GM18861 (cell line): ENCODE measurements at regions not wholly inside any gene's neighbourhood (a gene's known extent, or its start where the extent isn't known, plus 50 kb on each side); places are given as distances from the start of the nearest gene placed in this dataset.

Experiments used
- ATAC-seq: cut with Tn5 transposase; IDR thresholded peaks from one replicate; pipeline ENCODE4 v1.9.1; 2021; ENCODE audit not compliant: unreplicated experiment

DNA sequence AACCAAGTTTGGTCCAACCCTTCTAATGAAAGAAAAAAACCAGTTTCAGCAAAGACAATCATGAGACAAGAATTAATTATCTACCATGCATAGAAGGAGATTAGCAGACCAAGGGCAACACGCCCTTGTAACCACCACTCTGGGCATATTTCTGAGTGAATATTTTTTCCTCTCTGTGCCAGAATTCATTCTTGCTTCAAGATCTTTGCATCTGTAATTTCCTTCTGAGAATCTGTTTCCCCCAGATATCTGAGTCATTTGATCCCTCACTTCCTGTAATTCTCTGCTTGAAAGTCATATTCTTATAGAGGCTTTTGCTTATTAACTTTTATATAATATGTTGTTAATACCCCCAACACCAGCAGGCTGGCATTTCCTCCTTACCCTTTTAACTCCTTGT, 243.7 kb downstream of the SLC16A7 start:
- no peak for ATAC-seq

DNA sequence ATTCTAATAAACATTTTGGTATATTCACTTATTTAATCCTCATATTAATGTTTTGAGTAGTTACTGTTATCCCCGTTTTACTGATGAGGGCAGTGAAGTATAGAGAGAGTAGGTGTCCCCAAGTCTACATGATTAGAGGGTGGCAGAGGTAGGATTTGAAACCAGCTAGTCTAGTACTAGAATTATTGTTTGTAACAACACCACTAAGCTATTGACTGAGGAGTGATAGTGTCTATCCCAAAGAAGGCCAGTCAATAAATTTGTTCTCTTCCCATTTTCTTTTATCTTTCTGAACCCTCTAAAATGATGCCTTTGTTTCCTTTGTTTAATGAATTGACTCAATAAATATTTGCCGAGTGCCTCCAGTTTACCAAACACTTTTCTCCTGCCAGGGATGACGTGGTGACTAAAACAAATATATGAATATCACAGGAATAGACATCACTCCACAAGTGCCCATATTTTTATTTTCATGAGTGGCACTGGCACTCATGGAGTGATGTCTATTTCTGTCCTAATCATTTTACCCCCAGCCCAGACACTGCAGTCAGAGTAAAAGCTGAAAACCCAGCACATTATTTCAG, 247.5 kb downstream of the SLC16A7 start:
- ATAC-seq, result no peak

DNA sequence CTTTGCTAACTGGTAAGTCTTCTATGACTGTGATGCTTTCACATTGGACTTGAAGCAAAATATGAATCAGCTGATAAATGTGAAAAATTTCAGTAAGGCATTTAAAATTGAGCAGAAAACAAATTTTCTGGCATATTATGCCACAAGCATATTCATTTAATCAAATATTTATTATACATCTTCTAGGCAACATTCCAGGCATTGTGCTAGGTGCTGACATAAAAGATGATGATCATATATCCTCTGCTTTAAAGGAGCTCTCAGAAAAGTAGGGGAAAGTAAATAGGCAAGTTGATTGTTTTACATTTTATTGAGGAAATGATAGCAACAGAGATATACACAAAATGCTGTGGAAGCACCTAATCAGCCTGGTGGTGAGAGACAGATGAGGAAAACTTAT, 248.9 kb downstream of the SLC16A7 start:
- ATAC-seq, result no peak

GRCh38 chr12:59845293-59845692, 249.5 kb downstream of the SLC16A7 start:
- ATAC-seq, result no peak

GRCh38 chr12:59847127-59847526, 251.3 kb downstream of the SLC16A7 start:
- ATAC-seq, result no peak

DNA sequence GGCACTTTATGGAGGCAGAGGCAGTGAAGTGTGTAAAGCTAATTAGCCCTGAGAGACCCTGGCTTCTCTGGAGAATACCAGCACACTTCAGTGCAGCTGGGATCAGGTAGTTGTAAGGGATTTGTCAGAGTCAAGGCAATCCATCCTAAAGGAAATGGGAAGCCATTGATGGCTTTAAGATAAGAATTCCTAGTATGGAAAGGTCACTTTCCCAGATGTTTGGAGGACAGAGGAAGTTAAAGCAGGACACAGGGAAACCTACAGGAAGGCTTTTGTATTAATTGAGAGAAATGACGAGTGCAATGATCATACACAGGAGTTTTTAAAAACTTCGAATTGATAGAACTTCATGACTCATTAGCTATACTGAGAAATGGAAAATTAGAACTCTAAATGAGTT, 254.4 kb downstream of the SLC16A7 start:
- no peak for ATAC-seq

- no peak for ATAC-seq
Measured at GRCh38 chr12:59858508-59859170, 262.8 kb downstream of the SLC16A7 start.

- no peak for ATAC-seq
Measured at GRCh38 chr12:59859171-59859510, 263.3 kb downstream of the SLC16A7 start.

GRCh38 chr12:59861635-59862034, 265.8 kb downstream of the SLC16A7 start:
- no peak for ATAC-seq

DNA sequence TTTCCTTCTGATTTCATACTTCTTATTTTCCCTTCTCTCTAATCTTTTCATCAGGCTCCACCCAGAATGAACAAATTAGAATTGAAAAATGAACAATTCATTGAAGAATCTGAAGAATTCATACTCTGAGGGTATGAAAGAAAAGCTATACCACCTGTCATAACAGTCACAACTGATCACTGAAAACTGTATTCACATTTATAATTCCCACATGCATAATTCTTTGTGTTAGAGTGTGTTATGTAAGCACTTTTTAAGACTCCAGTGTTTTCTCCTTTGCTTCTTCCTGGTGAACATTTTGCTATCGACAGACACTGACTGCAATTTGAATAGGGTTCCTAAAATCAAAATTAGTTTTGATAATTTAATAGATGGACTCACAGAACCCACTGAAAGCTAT, 271.2 kb downstream of the SLC16A7 start:
- no peak for ATAC-seq

DNA sequence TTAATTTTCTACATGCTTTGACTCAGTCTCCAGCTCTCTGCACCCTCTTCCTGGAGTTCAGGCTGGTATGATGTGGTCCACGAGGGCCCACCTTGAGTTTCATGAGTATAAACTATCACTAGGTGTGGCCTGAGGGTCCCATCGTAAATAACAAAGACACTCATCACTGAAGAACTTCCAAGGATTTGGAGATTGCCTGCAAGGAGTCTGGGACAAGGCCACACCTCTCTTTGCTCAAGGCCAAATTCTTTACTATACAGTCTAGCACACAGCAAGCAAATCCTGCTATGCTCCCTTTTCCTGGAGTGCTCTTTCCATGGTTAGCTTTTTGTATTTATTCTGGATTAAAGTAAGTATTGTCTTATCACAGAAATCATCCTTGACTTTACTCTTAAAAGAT, 271.9 kb downstream of the SLC16A7 start:
- no peak for ATAC-seq

GRCh38 chr12:59871779-59872178, 275.9 kb downstream of the SLC16A7 start:
- no peak for ATAC-seq

DNA sequence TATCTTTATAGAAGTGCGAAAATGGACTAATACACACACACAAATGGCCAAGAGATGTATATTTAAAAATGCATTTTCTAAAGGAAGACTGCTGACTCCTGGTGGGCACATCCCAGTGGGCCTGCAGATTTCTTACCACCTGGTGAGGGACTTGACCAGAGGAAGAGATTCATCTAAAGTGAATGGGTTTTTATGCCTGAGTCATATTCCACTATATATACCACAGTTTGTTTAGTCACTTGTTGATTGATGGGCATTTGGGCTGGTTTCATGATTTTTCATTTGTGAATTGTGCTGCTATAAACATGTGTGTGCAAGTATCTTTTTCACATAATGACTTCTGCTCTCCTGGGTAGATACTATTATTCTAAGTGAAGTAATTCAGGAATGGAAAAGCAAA, 277.3 kb downstream of the SLC16A7 start:
- no peak for ATAC-seq

- no peak for ATAC-seq
Measured at GRCh38 chr12:59874781-59875180, 279.0 kb downstream of the SLC16A7 start.

GRCh38 chr12:59886131-59886733, 290.4 kb downstream of the SLC16A7 start:
- ATAC-seq, result no peak

DNA sequence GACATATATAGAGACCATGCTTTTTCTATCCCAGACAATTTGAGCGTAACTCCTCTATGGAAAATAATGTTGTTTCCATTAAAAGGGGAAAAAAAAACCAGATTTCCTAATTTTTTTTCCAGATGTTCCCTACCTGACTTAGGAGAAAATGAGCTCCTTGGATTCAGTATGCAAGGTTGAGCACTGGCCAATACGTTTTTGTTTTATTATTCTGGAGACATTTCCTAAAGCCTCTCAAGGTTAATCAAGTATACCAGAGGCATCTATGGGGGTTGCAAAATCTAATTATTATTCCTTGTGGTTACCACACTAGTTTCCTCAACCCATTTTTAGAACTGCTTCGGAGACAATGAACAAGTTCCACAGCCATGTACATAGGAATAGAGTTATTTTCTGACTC, 291.3 kb downstream of the SLC16A7 start:
- no peak for ATAC-seq

DNA sequence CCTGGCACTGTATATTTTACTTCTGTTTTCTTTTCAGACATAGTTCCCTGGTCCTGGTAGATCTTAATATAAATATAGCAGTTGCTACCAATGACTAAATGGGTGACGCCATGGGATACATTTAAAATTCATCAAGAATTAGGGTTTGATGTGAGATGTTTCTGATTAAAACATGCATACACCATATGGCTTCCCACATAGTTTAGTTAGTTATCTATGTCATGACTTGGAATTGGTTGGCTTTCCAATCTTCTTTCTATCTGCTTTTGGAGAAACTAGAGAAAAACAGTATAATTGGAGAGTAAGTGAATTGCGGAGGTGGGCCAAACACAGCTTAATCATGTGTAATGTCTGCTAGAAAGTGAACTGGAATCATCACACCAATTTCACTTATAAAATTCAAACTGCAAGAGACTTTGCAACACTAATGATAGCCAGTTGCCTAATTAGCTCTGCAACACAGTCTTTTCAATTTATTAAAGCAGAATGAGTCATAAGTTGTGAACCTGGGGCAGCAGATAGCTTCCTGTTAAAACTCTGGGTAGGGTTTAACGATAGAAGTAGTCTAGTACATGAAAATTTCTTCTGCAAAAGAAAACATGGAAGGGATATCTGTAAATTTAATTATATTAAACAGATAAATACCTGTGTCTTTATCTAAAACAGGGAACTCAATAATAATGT, 295.2 kb downstream of the SLC16A7 start:
- no peak for ATAC-seq

DNA sequence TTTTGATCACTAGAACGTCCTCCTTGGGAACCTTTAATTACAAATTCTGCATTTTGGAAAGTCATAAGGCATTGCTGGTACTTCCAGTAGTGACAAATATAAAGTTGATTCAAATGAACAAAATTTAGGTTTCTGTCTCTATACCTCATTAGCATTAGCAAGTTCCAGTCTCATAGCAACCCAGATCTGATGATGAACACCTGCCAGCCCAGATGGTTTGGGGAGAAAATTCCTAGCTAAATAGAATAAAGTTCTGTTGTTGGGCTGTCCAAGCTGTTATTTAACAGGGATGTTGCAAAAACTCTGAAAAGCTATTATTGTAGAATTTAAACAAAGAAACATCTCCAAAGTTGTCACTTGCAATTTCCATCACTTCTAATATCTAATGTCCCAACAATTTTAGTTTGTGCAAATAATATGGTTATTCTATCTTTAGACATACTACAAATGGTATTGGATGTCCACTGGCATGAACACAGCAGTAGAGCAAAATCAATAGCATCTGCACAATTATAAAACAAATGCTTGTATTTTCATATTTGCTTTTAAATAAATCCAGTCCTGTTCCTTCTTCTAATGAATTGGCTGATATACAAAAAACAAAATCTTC, 299.4 kb downstream of the SLC16A7 start:
- no peak for ATAC-seq

GRCh38 chr12:59904874-59905521, 309.2 kb downstream of the SLC16A7 start:
- no peak for ATAC-seq

DNA sequence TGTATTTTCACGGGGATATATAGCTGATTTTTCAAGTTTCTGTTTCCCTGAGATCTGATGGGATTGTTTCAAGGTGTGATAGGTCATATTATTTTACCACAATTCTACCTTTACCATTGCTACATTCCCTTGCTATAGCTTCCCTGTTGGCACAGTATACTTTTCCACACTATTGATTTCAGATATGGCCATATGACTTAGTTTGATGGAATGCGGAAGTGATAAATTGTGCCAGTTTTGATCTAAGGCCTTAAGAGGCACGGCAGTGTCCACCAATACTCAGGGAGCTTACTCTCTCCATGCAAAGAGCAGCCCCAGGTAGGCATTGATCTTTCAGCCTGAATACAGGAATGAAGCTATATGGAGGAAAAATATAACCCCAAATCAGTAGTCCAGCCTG, 315.7 kb downstream of the SLC16A7 start:
- no peak for ATAC-seq

- no peak for ATAC-seq
Measured at GRCh38 chr12:59916988-59917387, 321.2 kb downstream of the SLC16A7 start.
